ENCODE measurements at regions not wholly inside any gene's neighbourhood (a gene's known extent, or its start where the extent isn't known, plus 50 kb on each side); places are given as distances from the start of the nearest gene placed in this dataset.

DNA sequence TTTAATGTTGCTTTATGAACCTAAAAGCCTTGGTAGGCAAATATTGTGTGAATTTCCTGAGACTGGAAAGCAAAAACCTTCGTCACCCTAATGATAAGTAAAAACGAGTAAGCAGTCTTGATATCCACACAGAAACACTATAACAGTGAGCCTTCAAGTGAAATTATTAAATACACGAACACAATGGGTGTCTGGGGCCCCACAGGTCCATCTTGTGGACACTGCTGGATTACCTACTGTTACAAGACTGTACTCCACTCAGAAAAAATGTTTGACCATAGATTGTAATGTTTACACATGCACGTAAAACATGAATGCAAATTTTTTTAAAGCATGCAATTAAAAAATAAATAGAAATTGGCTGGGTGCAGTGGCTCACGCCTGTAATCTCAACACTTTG, 466.9 kb downstream of the CD83 start:
- Histone ChIP-seq H3F3A (ENCODE audit: insufficient read depth, low read length, poor library complexity, severe bottlenecking) (no peaks in the 10 kb centered on the region), H3K27me3 (ENCODE audit: insufficient read depth, low read depth, low read length) (no peaks in the 10 kb centered on the region), H2AFZ (ENCODE audit: low read depth, low read length) (no peak overlapping the region), H3K36me3 (ENCODE audit: insufficient read depth, low read length) (no peaks in the 10 kb centered on the region), H3K27ac (ENCODE audit: low read length) (no peak overlapping the region), H3K9me2 (ENCODE audit: insufficient read depth, low read length) (no peaks in the 10 kb centered on the region), H3K9me3 (ENCODE audit: low read length) (no peaks in the 10 kb centered on the region), H4K20me1 (ENCODE audit: insufficient read depth) (no peaks in the 10 kb centered on the region), H3K9ac (ENCODE audit: low read length) (no peak overlapping the region), H3K4me3 (ENCODE audit: low read length) (no peak overlapping the region), H3K4me2 (ENCODE audit: low read length) (no peak overlapping the region), H3K79me2 (replicated peaks; ENCODE audit: insufficient read depth, low read length) (no peaks in the 10 kb centered on the region)
- TF ChIP-seq RAD21 (conservative IDR thresholded peaks at IDR 0.05) (no peak), EP300 (conservative IDR thresholded peaks at IDR 0.05; ENCODE audit: poor library complexity, severe bottlenecking) (no peak), TAF1 (IDR thresholded peaks at IDR 0.05; ENCODE audit: low read depth) (no peak), EZH2 (IDR thresholded peaks at IDR 0.05; ENCODE audit: borderline replicate concordance, insufficient read depth, low read length, poor library complexity, severe bottlenecking) (no peak), POLR2AphosphoS5 (IDR thresholded peaks at IDR 0.05) (no peak), SMC3 (conservative IDR thresholded peaks at IDR 0.05; ENCODE audit: poor library complexity) (no peak), MXI1 (conservative IDR thresholded peaks at IDR 0.05; ENCODE audit: poor library complexity, severe bottlenecking) (no peak)
- TF ChIP-seq, protein P1, sequence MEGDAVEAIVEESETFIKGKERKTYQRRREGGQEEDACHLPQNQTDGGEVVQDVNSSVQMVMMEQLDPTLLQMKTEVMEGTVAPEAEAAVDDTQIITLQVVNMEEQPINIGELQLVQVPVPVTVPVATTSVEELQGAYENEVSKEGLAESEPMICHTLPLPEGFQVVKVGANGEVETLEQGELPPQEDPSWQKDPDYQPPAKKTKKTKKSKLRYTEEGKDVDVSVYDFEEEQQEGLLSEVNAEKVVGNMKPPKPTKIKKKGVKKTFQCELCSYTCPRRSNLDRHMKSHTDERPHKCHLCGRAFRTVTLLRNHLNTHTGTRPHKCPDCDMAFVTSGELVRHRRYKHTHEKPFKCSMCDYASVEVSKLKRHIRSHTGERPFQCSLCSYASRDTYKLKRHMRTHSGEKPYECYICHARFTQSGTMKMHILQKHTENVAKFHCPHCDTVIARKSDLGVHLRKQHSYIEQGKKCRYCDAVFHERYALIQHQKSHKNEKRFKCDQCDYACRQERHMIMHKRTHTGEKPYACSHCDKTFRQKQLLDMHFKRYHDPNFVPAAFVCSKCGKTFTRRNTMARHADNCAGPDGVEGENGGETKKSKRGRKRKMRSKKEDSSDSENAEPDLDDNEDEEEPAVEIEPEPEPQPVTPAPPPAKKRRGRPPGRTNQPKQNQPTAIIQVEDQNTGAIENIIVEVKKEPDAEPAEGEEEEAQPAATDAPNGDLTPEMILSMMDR (IDR thresholded peaks at IDR 0.05; ENCODE audit: poor library complexity, severe bottlenecking): no peak
- TF ChIP-seq, protein P2, sequence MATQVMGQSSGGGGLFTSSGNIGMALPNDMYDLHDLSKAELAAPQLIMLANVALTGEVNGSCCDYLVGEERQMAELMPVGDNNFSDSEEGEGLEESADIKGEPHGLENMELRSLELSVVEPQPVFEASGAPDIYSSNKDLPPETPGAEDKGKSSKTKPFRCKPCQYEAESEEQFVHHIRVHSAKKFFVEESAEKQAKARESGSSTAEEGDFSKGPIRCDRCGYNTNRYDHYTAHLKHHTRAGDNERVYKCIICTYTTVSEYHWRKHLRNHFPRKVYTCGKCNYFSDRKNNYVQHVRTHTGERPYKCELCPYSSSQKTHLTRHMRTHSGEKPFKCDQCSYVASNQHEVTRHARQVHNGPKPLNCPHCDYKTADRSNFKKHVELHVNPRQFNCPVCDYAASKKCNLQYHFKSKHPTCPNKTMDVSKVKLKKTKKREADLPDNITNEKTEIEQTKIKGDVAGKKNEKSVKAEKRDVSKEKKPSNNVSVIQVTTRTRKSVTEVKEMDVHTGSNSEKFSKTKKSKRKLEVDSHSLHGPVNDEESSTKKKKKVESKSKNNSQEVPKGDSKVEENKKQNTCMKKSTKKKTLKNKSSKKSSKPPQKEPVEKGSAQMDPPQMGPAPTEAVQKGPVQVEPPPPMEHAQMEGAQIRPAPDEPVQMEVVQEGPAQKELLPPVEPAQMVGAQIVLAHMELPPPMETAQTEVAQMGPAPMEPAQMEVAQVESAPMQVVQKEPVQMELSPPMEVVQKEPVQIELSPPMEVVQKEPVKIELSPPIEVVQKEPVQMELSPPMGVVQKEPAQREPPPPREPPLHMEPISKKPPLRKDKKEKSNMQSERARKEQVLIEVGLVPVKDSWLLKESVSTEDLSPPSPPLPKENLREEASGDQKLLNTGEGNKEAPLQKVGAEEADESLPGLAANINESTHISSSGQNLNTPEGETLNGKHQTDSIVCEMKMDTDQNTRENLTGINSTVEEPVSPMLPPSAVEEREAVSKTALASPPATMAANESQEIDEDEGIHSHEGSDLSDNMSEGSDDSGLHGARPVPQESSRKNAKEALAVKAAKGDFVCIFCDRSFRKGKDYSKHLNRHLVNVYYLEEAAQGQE (IDR thresholded peaks at IDR 0.05; ENCODE audit: borderline replicate concordance): no peak

DNA sequence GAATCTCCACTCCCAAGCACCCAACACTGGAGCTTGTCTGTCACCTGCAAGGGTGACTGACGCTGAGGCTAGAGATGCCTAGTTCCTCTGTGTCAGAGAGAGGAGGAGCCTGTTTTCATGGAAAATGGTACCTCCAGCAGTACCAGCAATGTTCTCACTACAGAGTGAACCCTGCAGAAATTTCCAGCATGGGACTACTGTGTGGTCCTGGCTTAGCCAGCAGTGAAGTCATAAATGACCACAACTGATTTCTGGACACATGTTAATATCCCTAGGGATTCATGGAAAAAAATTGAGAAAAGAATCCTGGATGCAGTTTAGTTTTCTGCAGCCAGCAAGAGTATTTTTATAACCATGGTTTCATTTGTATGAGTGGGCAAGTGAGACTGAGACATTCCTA, 468.1 kb downstream of the CD83 start:
- H3K27ac ChIP-seq (ENCODE audit: low read length): no peak overlapping the region
- no peaks in the 10 kb centered on the region for H3K9me2 ChIP-seq (ENCODE audit: insufficient read depth, low read length)
- H3K9me3 ChIP-seq (ENCODE audit: low read length): no peaks in the 10 kb centered on the region
- no peak overlapping the region for H3K4me3 ChIP-seq (ENCODE audit: low read length)
- TF ChIP-seq EZH2 (IDR thresholded peaks at IDR 0.05; ENCODE audit: borderline replicate concordance, insufficient read depth, low read length, poor library complexity, severe bottlenecking) (no peak), RAD21 (conservative IDR thresholded peaks at IDR 0.05) (no peak), EP300 (conservative IDR thresholded peaks at IDR 0.05; ENCODE audit: poor library complexity, severe bottlenecking) (no peak), TAF1 (IDR thresholded peaks at IDR 0.05; ENCODE audit: low read depth) (no peak), SMC3 (conservative IDR thresholded peaks at IDR 0.05; ENCODE audit: poor library complexity) (no peak), MXI1 (conservative IDR thresholded peaks at IDR 0.05; ENCODE audit: poor library complexity, severe bottlenecking) (no peak), POLR2AphosphoS5 (IDR thresholded peaks at IDR 0.05) (no peak)
- TF ChIP-seq, protein P1 (IDR thresholded peaks at IDR 0.05; ENCODE audit: poor library complexity, severe bottlenecking): no peak
- TF ChIP-seq, protein P2 (IDR thresholded peaks at IDR 0.05; ENCODE audit: borderline replicate concordance): no peak
- H3K4me2 ChIP-seq (ENCODE audit: low read length): no peak overlapping the region
- H3F3A ChIP-seq (ENCODE audit: insufficient read depth, low read length, poor library complexity, severe bottlenecking): no peaks in the 10 kb centered on the region
- H3K36me3 ChIP-seq (ENCODE audit: insufficient read depth, low read length): no peaks in the 10 kb centered on the region
- no peak overlapping the region for H3K9ac ChIP-seq (ENCODE audit: low read length)
- H3K27me3 ChIP-seq (ENCODE audit: insufficient read depth, low read depth, low read length): no peaks in the 10 kb centered on the region
- H2AFZ ChIP-seq (ENCODE audit: low read depth, low read length): no peak overlapping the region
- H4K20me1 ChIP-seq (ENCODE audit: insufficient read depth): no peaks in the 10 kb centered on the region
- no peaks in the 10 kb centered on the region for H3K79me2 ChIP-seq (replicated peaks; ENCODE audit: insufficient read depth, low read length)
